GM23338 (cell line): ENCODE measurements at regions not wholly inside any gene's neighbourhood (a gene's known extent, or its start where the extent isn't known, plus 50 kb on each side); places are given as distances from the start of the nearest gene placed in this dataset.

Experiments used
- ATAC-seq: fragments of 200-7000 bp; cut with Tn5 transposase; 3 replicates; pipeline ENCODE4 v1.9.1; 2020
- DNase-seq: peaks from one replicate; pipeline ENCODE4 v3.0.0-alpha.2; 2015; ENCODE audit warnings: low spot score
- H2AFZ ChIP-seq: fragments of 200-600 bp; sonication (generic); 2 replicates; pipeline ENCODE4 v1.8.0; 2016; ENCODE audit warnings: antibody characterized with exemption, mild to moderate bottlenecking, moderate library complexity
- H3F3A ChIP-seq: fragments of 200-600 bp; sonication (generic); replicated peaks from 2 replicates; pipeline ENCODE4 v1.8.0; 2017; ENCODE audit warnings: antibody characterized with exemption, mixed run types, low read depth
- H3K27ac ChIP-seq: fragments of 200-600 bp; sonication (generic); 2 replicates; pipeline ENCODE4 v1.6.1; 2016; ENCODE audit warnings: low read depth
- H3K27me3 ChIP-seq: fragments of 200-600 bp; sonication (generic); 2 replicates; pipeline ENCODE4 v1.8.0; 2016; ENCODE audit warnings: mild to moderate bottlenecking, mixed run types, moderate library complexity; ENCODE audit not compliant: insufficient read depth
- H3K36me3 ChIP-seq: fragments of 200-600 bp; sonication (generic); 2 replicates; pipeline ENCODE4 v1.8.0; 2016; ENCODE audit warnings: mild to moderate bottlenecking; ENCODE audit not compliant: insufficient read depth
- H3K4me1 ChIP-seq: fragments of 200-600 bp; sonication (generic); 2 replicates; pipeline ENCODE4 v1.8.0; 2016; ENCODE audit warnings: mild to moderate bottlenecking, moderate library complexity; ENCODE audit not compliant: insufficient read depth
- H3K4me2 ChIP-seq: fragments of 200-600 bp; sonication (generic); 2 replicates; pipeline ENCODE4 v1.7.1; 2017; ENCODE audit warnings: mixed run types
- H3K4me3 ChIP-seq: fragments of 200-600 bp; sonication (generic); 2 replicates; pipeline ENCODE4 v1.6.1; 2016; ENCODE audit warnings: mixed run types
- H3K79me2 ChIP-seq: fragments of 200-600 bp; sonication (generic); replicated peaks from 2 replicates; pipeline ENCODE4 v1.8.0; 2017; ENCODE audit warnings: mild to moderate bottlenecking; ENCODE audit not compliant: insufficient read depth
- H3K9me2 ChIP-seq: fragments of 200-600 bp; sonication (generic); 2 replicates; pipeline ENCODE4 v1.8.0; 2017; ENCODE audit not compliant: insufficient read depth
- H4K20me1 ChIP-seq: fragments of 200-600 bp; sonication (generic); replicated peaks from 2 replicates; pipeline ENCODE4 v1.8.0; 2017; ENCODE audit warnings: mild to moderate bottlenecking; ENCODE audit not compliant: insufficient read depth
- H3K27ac Mint-ChIP-seq: 2 replicates; pipeline ENCODE4 v1.8.0; 2020; ENCODE audit warnings: inconsistent platforms, mild to moderate bottlenecking, moderate library complexity, mixed read lengths
- H3K27me3 Mint-ChIP-seq: 3 replicates; pipeline ENCODE4 v1.8.0; 2022; ENCODE audit warnings: low read depth, mild to moderate bottlenecking, moderate library complexity, mixed read lengths, inconsistent platforms; ENCODE audit not compliant: insufficient read depth, poor library complexity
- H3K36me3 Mint-ChIP-seq: 3 replicates; pipeline ENCODE4 v1.8.0; 2021; ENCODE audit warnings: low read depth, mild to moderate bottlenecking, inconsistent platforms, moderate library complexity, mixed read lengths
- H3K4me1 Mint-ChIP-seq: 3 replicates; pipeline ENCODE4 v1.8.0; 2020; ENCODE audit warnings: mild to moderate bottlenecking, inconsistent platforms, mixed read lengths
- H3K4me3 Mint-ChIP-seq: 3 replicates; pipeline ENCODE4 v1.8.0; 2021; ENCODE audit warnings: moderate library complexity, mild to moderate bottlenecking, inconsistent platforms, mixed read lengths
- H3K9me3 Mint-ChIP-seq: 3 replicates; pipeline ENCODE4 v1.8.0; 2020; ENCODE audit warnings: moderate library complexity, mild to moderate bottlenecking, inconsistent platforms, mixed read lengths
- CTCF ChIP-seq, 2 experiments: fragments of 200-600 bp in 1 of 2; sonication (generic) in 1 of 2; conservative IDR thresholded peaks; 2 replicates each; pipeline versions ENCODE4 v1.5.1 to v1.6.1; 2016 to 2017; ENCODE audit warnings: antibody characterized with exemption in 2 of 2, low read depth in 2 of 2, mild to moderate bottlenecking in 2 of 2, moderate library complexity in 1 of 2
- EZH2phosphoT487 ChIP-seq: fragments of 200-600 bp; sonication (generic); IDR thresholded peaks from one replicate; pipeline ENCODE4 v1.8.1; 2018; ENCODE audit warnings: antibody characterized with exemption; ENCODE audit not compliant: unreplicated experiment
- REST ChIP-seq: IDR thresholded peaks from one replicate; pipeline ENCODE4 v1.6.1; 2018; ENCODE audit warnings: antibody characterized with exemption; ENCODE audit not compliant: unreplicated experiment
- STAT1 ChIP-seq: IDR thresholded peaks from one replicate; pipeline ENCODE4 v1.6.1; 2016; ENCODE audit warnings: antibody characterized with exemption; ENCODE audit not compliant: unreplicated experiment
- TF ChIP-seq, protein P1 (sequence below): fragments of 250-450 bp; sonication (Bioruptor Pico); IDR thresholded peaks from 2 replicates; pipeline ENCODE4 v1.5.0; 2020; ENCODE audit warnings: mild to moderate bottlenecking, moderate library complexity

DNA sequence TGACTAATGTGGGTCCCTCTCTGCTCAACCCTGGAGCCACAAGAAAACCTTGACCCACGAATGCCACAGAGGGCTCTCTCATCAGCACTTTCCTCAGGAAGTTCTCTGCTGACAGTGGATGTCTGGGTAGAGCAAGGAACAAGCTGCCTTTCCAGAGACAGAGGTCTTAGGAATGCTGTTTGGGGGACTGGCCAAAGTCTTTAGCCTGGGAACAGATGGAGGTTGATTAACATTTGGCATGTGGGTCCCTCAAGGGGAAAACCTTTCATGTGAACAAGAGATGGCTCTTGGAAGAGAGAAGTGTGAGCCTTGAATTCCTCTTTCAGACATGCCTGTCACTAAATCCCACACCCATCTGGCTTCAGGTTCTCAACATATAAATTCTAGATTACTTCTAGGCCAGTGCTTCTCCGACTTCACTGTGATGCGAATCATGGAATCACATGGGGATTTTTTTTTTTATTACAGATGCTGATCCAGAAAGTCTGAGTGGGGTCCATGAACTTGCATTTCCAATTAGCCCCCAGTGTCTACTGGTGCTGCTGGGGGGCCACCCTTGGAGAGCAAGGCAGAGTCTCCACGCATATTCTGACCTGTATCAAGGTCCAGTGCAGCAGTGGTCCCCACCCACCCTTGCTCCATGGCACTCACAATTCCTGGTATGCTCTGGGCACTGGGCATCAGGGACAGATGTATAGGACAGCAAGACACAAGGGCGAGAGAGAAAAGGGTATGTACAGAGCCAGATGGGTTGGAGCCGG is 360.4 kb downstream of the CXCL12 start:
- ATAC-seq = no peak
- Histone ChIP-seq H3K79me2 (no peaks in the 10 kb centered on the region), H3K4me3 (no peak overlapping the region), H3K27me3 (no peaks in the 10 kb centered on the region), H3F3A (no peaks in the 10 kb centered on the region), H3K36me3 (no peaks in the 10 kb centered on the region), H4K20me1 (no peaks in the 10 kb centered on the region), H3K4me1 (no peaks in the 10 kb centered on the region), H3K4me2 (no peak overlapping the region), H3K9me2 (no peaks in the 10 kb centered on the region), H2AFZ (no peak overlapping the region), H3K27ac (no peak overlapping the region)
- peaks cover 1% of the 10 kb centered on the region for H3K27me3 Mint-ChIP-seq
- no peak for DNase-seq
- no peaks in the 10 kb centered on the region for H3K36me3 Mint-ChIP-seq
- H3K4me3 Mint-ChIP-seq = no peak overlapping the region
- H3K9me3 Mint-ChIP-seq = 0 out of 3 replicates have a peak, but pooled peaks cover 2% of the 10 kb centered on the region
- H3K27ac Mint-ChIP-seq = no peak overlapping the region
- TF ChIP-seq, protein P1, sequence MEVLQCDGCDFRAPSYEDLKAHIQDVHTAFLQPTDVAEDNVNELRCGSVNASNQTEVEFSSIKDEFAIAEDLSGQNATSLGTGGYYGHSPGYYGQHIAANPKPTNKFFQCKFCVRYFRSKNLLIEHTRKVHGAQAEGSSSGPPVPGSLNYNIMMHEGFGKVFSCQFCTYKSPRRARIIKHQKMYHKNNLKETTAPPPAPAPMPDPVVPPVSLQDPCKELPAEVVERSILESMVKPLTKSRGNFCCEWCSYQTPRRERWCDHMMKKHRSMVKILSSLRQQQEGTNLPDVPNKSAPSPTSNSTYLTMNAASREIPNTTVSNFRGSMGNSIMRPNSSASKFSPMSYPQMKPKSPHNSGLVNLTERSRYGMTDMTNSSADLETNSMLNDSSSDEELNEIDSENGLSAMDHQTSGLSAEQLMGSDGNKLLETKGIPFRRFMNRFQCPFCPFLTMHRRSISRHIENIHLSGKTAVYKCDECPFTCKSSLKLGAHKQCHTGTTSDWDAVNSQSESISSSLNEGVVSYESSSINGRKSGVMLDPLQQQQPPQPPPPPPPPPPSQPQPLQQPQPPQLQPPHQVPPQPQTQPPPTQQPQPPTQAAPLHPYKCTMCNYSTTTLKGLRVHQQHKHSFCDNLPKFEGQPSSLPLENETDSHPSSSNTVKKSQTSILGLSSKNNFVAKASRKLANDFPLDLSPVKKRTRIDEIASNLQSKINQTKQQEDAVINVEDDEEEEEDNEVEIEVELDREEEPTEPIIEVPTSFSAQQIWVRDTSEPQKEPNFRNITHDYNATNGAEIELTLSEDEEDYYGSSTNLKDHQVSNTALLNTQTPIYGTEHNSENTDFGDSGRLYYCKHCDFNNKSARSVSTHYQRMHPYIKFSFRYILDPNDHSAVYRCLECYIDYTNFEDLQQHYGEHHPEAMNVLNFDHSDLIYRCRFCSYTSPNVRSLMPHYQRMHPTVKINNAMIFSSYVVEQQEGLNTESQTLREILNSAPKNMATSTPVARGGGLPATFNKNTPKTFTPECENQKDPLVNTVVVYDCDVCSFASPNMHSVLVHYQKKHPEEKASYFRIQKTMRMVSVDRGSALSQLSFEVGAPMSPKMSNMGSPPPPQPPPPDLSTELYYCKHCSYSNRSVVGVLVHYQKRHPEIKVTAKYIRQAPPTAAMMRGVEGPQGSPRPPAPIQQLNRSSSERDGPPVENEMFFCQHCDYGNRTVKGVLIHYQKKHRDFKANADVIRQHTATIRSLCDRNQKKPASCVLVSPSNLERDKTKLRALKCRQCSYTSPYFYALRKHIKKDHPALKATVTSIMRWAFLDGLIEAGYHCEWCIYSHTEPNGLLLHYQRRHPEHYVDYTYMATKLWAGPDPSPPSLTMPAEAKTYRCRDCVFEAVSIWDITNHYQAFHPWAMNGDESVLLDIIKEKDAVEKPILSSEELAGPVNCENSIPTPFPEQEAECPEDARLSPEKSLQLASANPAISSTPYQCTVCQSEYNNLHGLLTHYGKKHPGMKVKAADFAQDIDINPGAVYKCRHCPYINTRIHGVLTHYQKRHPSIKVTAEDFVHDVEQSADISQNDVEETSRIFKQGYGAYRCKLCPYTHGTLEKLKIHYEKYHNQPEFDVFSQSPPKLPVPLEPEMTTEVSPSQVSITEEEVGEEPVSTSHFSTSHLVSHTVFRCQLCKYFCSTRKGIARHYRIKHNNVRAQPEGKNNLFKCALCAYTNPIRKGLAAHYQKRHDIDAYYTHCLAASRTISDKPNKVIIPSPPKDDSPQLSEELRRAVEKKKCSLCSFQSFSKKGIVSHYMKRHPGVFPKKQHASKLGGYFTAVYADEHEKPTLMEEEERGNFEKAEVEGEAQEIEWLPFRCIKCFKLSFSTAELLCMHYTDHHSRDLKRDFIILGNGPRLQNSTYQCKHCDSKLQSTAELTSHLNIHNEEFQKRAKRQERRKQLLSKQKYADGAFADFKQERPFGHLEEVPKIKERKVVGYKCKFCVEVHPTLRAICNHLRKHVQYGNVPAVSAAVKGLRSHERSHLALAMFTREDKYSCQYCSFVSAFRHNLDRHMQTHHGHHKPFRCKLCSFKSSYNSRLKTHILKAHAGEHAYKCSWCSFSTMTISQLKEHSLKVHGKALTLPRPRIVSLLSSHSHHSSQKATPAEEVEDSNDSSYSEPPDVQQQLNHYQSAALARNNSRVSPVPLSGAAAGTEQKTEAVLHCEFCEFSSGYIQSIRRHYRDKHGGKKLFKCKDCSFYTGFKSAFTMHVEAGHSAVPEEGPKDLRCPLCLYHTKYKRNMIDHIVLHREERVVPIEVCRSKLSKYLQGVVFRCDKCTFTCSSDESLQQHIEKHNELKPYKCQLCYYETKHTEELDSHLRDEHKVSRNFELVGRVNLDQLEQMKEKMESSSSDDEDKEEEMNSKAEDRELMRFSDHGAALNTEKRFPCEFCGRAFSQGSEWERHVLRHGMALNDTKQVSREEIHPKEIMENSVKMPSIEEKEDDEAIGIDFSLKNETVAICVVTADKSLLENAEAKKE = no peak
- TF ChIP-seq STAT1 (no peak), EZH2phosphoT487 (no peak), CTCF (conservative IDR thresholded peaks at IDR 0.05; ENCODE audit: low read depth in 2 of 2) (no peak), REST (no peak)
- peaks cover 6% of the 10 kb centered on the region; the same call in 2 of the 3 replicates for H3K4me1 Mint-ChIP-seq
